HCT116 (cell line): ENCODE measurements at regions not wholly inside any gene's neighbourhood (a gene's known extent, or its start where the extent isn't known, plus 50 kb on each side); places are given as distances from the start of the nearest gene placed in this dataset.

Source experiments
- CEBPB ChIP-seq: IDR thresholded peaks from 2 replicates; pipeline ENCODE4 v1.6.1; 2012; ENCODE audit warnings: low read depth
- CTCF ChIP-seq, 3 experiments: fragments of 200-600 bp in 1 of 3; sonication (generic) in 1 of 3; IDR thresholded peaks in 2 of 3; conservative IDR thresholded peaks in 1 of 3; 2 replicates each; pipeline ENCODE4 v1.5.1; 2012 to 2017; ENCODE audit warnings: low read depth in 2 of 3, low read length in 2 of 3, antibody characterized with exemption in 1 of 3, borderline replicate concordance in 1 of 3, control low read depth in 1 of 3, mild to moderate bottlenecking in 1 of 3, mixed read lengths in 1 of 3, mixed run types in 1 of 3, moderate library complexity in 1 of 3; ENCODE audit not compliant: insufficient read depth in 1 of 3
- ELF1 ChIP-seq: IDR thresholded peaks from 2 replicates; pipeline ENCODE4 v1.6.1; 2012; ENCODE audit warnings: low read depth, borderline replicate concordance
- EZH2 ChIP-seq: fragments of 200-600 bp; sonication (generic); IDR thresholded peaks from 2 replicates; pipeline ENCODE4 v1.6.1; 2017; ENCODE audit warnings: antibody characterized with exemption, mixed run types
- JUND ChIP-seq: IDR thresholded peaks from 2 replicates; pipeline ENCODE4 v1.6.1; 2012
- MAX ChIP-seq: IDR thresholded peaks from 2 replicates; pipeline ENCODE4 v1.6.1; 2012
- POLR2A ChIP-seq: IDR thresholded peaks from 2 replicates; pipeline ENCODE4 v1.7.0; 2011; ENCODE audit warnings: borderline replicate concordance; ENCODE audit not compliant: insufficient read depth, insufficient read length; ENCODE audit errors: extremely low read depth
- POLR2AphosphoS5 ChIP-seq: IDR thresholded peaks from 2 replicates; pipeline ENCODE4 v1.6.1; 2011; ENCODE audit warnings: mild to moderate bottlenecking, low read depth, low read length, moderate library complexity
- RAD21 ChIP-seq: IDR thresholded peaks from 2 replicates; pipeline ENCODE4 v1.6.1; 2012; ENCODE audit warnings: low read depth, mild to moderate bottlenecking
- REST ChIP-seq: IDR thresholded peaks from 2 replicates; pipeline ENCODE4 v1.6.1; 2012; ENCODE audit warnings: low read depth
- ZNF274 ChIP-seq: fragments of 200-500 bp; sonication (Bioruptor generic); IDR thresholded peaks from 2 replicates; pipeline ENCODE4 v1.6.1; 2014; ENCODE audit warnings: mild to moderate bottlenecking, low read depth, low read length, inconsistent platforms

- no peak for TF ChIP-seq CTCF (IDR thresholded peaks at IDR 0.05 in 2 of 3, conservative IDR thresholded peaks at IDR 0.05 in 1 of 3; ENCODE audit: borderline replicate concordance in 1 of 3, insufficient read depth in 1 of 3, low read depth in 2 of 3, low read length in 2 of 3)
- no peak for TF ChIP-seq MAX
- TF ChIP-seq REST, result no peak
- TF ChIP-seq RAD21, result no peak
- TF ChIP-seq EZH2, result no peak
- TF ChIP-seq CEBPB, result no peak
- no peak for TF ChIP-seq POLR2A
- TF ChIP-seq ZNF274, result no peak
- no peak for TF ChIP-seq POLR2AphosphoS5
- no peak for TF ChIP-seq ELF1
- TF ChIP-seq JUND, result no peak
Observed at GRCh38 chr6:85797993-85798392, 155.3 kb upstream of the SYNCRIP start.
